ENCODE measurements at regions not wholly inside any gene's neighbourhood (a gene's known extent, or its start where the extent isn't known, plus 50 kb on each side); places are given as distances from the start of the nearest gene placed in this dataset.

DNA sequence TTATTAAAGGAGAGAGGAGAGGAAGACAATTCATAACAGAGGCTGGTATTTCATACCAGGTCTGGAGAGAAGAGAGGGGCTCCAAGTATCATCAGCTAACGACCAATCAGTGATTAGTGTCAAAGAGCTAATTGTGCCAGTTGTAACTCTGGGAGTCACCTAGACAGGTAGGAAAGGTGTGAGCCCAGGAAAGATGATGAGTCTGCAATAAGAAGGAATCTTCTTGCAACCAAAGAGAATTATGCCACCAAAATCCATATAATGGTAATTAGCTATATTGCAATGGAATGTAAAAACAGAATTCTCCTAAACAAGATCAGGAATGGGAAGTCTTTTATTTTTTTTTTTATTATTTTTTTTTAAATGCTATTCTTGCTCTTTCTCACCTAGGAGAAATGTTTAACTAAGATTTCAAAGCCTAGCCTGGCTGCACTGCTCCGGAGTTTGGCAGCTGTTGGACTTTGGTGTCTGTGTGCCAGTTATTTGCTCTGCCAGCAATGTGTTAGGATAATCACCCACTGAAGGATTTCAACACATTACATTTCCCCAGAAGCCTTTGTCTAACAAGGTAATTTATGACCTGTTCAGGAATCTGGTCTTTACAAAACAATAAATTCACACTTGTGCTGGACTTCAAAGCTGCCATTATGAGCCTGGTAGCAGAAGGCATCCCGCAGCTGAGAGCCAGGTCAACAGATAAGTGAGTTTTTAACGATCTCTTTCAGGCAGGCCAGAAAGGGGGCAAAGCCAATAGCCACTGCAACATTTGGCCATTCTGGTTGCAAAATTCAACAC, 89.4 kb downstream of the FOXB1 start:
- DNase-seq (ENCODE audit: low spot score): no peak

DNA sequence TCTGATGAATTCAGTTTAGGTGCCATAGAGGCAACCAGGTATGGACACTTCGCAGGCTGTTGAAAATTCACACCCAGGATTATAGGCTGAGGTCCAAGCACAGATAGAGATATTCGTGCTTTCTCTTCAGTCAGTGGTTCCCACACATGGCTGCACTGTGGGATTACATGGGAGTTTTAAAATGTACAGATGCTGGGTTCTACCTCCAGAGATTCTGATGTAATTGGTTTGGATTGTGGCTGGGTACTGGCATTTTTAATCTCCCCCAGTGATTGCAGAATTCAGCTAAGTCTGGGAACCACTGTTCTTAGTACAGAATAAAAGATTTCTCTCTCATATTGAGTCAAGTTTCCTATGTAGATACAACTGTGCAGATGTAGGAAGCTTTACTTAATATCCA, 91.6 kb downstream of the FOXB1 start:
- DNase-seq (ENCODE audit: low spot score): no peak

DNA sequence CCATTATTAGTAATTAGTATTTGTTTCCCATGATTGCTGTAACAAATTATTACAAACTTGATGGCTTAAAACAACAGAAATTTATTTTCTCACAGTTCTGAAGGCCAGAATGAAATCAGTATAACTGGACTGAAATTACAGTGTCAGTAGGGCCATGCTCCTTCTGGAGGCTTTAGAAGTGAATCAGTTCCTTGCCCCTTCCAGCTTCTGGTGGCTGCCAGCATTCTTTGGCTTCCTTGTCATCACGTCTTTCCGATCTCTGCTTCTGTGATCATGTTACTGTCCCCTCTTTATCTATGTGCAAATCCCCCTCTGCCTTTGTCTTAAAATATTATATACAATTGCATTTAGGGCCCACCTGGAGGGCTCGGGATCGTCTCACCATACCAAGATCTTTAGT, 92.0 kb downstream of the FOXB1 start:
- no peak for DNase-seq (ENCODE audit: low spot score)

DNA sequence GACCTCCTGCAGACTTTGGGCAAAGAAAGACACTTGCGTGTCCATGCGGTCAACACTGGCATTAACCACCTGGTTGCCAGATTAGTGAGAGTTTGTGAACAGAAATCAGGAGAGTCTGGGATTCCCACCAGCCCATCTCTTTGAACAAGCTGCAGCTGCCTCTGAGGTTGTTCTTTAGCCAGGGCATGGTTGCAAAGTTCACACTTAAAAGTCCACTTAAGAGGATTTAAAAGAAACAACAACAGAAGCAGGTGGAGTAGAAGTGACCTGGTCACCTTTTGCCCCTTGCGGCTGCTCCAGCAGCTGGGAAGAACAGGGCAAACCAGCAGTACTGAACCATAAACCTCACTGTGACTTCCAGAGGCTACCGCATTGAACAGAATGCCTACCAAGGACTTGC, 97.3 kb downstream of the FOXB1 start:
- DNase-seq (ENCODE audit: low spot score): no peak

DNA sequence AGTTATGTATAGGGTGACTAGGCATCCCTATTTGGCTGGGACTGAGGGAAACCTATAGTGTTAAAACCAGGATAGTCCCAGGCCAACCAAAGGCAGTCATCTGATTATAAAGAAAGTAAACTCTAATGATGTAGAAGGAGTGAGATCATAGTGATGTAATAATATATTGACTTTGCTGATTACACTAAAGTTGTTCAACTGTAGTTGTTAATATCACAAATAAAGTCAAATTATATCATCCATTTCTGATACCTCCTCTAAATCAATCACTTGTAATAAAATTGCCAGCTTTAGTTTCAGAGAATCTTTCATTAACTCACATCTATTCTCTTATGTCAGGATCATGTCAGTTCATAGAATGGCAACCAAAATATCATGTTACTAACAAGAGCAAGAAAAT, 98.6 kb downstream of the FOXB1 start:
- DNase-seq (ENCODE audit: low spot score): no peak

DNA sequence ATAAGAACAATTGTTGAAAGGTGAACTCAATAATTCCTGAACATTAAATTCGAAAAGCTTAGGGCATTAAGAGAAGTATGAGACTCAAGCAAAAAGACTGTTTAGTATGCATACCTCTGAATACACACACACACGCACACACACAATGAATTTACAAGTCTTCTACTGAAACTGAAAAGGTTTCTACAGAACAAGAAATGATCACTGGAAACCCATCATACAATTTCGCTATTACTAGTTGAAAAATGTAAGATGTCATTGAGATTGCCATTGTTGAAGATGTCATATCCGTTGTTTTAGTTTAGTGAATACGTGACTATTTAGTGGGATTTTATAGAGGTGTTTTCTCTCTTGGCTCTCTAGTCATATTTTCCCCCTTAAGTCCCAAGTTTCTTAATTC, 106.8 kb downstream of the FOXB1 start:
- no peak for DNase-seq (ENCODE audit: low spot score)

DNA sequence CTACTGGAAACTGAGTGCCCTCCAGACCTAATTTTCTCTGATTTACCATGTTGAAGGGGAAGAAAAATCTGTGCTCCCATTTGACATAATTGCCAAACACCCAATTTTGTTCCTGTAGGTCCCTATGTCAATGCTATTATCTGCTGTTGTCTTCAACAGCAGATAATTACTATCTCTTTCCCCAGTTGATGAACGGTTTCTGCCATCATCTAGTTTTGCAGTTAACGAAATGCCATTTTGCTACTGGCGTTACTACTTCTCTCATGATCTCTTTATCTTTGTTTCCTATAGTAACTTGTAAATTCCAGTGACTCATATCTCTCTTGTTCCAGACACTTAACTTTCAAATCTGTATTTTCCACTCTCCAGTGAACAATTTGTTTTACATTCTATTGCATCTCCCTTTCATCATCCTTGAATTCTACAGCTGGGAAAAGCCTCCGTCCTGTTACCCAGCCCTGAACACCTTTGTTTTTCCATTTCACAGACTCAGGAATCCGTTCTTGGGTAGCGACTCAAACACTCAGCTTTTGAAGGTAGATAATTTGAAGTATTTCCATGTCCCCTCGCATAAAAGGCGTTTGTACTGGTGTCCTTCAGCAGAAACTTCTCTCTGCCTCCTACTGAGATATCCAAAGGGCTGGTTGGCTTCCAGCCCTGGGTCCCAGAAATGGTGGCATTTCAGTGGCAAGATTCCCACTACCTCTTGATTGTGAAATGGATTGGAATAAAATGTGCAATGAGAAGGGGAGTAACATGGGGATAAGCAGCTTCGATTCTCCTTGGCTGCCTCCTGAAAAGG, 111.7 kb downstream of the FOXB1 start:
- peak; percentile 35 for DNase-seq (ENCODE audit: low spot score)

DNA sequence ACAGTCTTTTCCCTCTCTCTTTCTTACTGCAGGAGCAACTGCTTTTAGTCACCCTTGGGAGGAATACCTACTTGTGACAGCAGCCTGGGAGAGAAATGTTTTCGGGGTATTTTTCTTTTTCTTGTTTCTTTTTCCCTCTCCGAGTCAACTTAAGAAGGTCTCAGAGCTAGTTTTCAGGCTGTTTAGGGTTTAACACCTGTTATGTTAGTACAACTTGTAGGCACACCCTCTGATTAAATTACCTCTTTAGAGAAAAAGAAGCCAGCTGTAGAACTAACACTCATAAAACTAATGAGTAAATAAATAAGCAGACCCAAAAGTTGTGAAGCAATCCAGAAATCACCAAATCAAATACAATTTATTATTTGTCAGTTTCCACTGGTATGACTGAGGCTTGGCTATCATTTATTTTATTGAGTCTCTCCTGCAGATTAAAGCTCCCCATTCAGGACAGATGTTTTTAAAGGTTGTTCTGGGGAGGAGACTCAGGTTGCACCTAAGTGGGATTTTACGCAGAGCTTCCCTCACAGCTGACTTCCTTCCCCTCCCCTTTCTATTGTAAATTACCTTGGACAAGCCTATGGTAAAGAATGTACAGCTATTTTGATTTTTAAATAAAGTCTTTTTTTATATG, 112.5 kb downstream of the FOXB1 start:
- DNase-seq (ENCODE audit: low spot score): no peak

DNA sequence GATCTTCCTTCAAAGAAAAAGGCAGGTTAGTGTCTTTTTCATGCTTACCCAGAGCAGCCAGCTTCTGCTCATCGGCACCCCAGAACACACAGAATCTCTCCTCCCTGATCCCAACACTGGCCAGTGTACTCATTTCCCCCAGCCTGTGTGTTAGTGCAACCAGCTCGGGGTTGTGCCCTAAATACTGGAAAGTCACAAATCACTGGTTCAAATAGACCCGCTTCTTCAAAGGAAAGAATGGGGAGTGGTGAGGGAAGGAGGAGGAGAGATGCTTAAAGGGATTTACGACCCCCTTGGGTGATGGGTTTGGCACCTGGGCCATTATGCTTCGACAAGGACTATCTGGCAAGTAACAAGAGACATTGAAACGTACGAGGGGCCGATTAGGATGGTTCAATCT, 114.0 kb downstream of the FOXB1 start:
- no peak for DNase-seq (ENCODE audit: low spot score)

DNA sequence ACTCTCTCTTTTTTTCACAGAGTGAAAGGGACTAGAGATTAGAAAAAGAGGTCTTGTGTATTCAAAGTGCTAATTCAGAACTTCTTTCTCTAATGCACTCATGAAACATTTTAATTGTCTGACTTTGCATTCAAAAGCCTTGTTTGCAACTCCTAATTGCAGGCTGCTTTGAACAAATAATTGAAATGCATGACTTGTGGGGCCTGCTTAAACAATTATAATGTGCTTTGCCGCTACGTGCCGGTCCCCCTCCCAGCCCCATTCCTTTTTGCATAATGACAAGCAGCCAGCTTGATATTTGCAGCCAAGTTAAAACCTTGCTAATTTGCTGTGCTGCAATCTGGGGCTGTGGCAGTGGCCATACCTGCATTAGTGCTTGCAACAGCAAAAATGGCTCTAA, 114.5 kb downstream of the FOXB1 start:
- no peak for DNase-seq (ENCODE audit: low spot score)

DNA sequence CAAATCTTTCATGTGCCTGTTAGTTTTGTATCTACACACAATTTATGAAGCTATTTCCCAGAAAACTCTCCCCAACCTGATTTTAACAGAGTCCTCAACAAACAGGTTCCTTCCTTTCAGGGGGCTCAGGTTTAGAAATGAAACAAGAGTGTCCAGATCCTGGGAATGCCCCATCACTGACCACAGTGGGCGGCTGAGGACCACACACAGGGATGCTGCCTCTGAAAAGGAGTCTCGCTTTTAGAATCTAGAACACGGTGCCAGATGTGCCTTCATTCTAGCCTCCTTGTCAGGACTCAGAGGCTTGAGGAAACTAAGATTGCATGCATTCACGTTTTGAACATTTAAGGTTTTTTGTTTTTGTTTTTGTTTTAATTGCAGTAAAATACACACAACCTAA, 115.0 kb downstream of the FOXB1 start:
- DNase-seq (ENCODE audit: low spot score): no peak

DNA sequence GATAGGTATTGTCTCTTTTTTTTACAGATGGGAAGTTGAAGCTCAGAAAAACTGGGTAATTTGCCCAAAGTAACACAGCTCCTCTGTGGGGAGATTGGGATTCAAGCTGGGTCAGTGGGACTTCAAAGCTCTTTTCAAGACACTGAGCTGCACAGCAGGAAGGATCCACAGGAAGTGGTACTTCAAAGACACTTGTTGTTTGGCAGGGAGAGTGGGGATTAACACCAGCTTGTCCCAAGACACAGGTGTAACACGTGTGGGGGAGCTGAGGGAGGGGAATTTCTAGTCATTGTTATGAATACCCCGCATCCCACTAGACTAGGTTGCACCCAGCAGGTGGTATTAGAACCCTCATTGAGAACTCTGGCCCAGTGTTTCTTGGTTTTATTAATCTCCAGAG, 116.0 kb downstream of the FOXB1 start:
- no peak for DNase-seq (ENCODE audit: low spot score)

DNA sequence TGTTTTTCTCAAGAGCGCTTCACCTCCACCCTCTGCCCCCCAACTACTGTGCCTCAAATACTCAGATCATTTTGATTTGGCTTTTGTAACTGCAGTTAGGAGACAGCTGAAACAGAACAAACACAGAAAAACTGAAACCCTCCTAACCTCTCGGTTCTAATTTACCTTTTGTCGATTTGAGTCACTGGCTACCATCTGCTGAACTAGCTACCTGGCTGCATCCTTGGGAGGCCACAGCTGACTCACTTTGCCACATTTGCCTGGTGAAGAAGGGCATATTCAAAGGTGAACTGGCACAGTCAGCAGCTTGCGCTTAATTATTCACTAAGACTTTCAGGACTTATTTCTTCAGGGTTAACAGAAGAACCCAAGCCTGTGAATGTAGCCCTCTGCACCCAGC, 117.7 kb downstream of the FOXB1 start:
- DNase-seq (ENCODE audit: low spot score): no peak

DNA sequence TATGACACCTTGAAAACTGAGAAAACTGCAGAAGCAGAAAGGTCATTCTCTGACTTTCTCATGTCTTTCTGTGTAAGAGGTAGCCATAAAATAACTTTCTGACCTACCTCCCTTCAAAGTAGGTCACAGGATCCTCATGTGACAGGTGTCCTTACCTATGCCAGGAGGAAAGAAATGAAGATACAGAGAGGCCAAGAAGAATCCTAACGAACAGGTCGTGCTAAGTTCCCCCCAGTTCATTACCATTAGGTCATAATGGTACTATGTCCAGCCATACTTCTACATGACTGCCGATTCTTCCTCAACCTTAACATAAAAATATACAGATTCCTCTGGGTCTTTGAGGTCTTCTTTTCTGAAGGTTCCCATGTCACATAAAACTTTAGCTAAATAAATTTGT, 118.6 kb downstream of the FOXB1 start:
- no peak for DNase-seq (ENCODE audit: low spot score)

DNA sequence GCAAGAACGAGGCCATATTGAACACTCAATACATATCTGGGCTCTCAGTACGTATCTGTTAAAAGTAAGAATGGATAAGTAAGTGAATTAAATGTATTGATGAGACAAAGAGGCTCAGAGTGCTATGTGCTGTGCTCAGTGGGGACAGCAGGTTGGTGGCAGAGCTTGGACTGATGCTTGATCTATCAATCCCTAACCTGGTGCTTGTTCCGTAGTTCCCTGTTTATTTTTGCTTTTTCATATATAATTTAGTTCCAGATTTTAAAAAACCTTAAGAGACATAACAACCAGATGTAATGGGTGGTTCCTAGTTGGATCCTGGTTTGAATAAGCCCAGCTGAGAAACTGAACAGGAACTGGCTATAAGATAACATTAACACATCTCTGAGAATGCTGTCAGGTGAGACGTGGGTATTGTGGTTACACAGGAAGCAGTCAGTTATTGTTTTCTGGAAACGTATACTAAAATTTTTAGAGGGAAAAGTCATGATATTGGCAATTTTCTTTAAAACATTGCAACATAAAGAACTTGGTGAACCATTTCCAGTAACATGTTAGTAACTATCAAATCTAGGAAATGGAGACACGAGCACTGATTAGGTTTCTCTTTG, 120.5 kb downstream of the FOXB1 start:
- no peak for DNase-seq (ENCODE audit: low spot score)

DNA sequence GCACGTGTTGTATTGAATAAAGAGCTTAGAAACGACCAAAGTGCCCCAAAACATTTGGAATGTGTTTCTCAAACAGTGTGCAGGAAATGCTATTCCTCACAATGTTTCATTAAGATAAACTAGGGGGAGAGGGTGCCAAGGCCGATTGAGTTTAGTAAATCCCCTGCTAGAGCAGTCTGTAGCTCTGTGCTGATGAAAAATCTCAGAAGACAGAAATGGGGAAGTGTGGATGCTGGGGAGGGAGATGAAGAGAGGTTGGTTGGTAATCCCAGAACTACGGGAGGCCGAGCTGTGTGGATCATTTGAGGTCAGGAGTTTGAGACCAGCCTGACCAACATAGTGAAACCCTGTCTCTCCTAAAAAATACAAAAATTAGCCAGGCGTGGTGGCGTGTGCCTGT, 121.2 kb downstream of the FOXB1 start:
- no peak for DNase-seq (ENCODE audit: low spot score)

DNA sequence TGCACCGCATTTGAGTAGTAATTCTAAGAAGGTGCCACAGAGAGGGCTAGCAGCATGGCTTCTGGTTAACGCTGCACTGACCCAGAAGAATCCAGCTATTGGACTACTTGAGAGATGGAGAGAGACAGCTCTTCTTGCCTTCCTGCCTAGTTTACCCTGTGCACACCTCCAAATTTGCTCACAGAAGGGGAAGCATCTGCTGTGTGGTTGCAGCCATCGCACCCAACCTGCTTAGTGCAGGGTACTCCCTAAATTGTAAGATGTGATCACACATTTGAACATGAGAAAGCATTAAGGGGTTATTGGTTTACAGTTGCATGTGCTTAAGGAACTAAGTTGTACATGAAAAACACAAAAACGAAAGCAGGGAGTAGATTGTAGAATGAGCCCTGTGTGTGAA, 122.1 kb downstream of the FOXB1 start:
- no peak for DNase-seq (ENCODE audit: low spot score)

DNA sequence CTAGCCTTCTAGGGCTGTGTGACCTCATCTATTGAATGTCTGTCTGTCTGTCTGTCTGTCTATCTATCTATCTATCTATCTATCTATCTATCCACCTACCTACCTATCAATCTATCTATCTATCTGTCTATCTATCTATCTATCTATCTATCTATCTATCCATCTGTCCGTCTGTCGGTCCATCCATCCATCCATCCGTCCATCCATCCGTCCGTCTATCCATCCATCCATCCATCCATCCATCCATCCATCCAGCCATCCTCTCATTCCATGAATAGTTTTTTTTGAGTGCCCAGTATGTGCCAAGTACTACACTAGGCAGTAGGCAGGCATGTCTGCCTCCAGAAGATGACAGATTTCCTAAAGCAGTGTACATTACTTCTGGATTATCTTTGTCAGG, 122.5 kb downstream of the FOXB1 start:
- no peak for DNase-seq (ENCODE audit: low spot score)

DNA sequence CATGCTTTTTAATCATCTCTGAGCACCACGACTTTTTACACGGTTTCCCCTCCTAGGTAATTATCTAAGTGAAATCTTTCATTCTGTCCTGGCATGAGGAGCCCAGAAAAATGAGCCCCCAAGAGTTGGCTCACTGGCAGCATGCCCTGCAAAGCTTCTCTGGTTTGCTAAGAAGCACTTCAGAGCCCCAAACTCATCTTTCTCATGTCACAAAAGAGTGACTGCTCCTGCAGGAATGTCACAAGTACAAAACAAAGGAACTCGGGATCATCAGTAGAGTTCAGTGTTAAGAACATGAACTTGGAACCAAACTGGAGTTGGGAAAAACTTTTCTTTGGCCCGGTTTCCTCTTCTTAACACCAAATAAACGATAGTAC, 123.9 kb downstream of the FOXB1 start:
- DNase-seq (ENCODE audit: low spot score): no peak

DNA sequence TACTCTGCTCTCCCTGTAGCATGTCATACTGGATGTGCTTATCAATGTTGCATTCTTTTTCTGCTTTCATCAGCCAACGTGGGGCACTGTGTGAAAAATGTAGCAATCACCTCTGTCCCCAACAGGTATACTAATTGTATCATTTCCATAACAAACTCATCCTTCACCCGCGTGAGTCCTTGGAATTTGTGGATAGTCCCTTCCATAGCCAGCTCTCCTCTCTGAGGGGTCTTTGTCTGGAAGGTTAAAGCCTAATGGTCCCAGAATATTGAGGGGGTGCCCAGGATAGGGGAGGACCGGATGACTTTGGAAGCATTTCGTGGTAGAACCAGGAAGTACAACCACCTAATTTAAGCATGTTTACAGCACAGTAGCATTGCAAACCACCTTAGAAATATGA, 124.6 kb downstream of the FOXB1 start:
- DNase-seq (ENCODE audit: low spot score): no peak

DNA sequence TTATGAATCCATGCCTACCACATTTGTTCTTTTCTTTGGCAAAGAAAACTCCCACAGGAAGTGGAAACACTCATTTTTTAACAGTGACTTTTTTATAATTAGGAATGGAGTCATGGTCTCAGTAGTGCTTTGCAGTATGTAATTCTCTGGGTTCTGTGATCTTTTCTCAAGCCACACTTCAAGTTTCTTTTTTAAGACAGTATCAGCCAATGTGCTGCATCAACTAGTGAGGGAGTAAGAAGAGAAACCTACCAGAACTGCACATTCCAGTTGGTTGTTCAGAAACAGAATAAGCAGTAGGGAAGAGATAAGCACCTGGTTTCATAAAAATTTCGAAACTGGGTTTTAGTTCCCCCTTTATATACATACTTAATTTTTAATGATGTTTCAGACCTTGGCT, 126.3 kb downstream of the FOXB1 start:
- DNase-seq (ENCODE audit: low spot score): no peak

DNA sequence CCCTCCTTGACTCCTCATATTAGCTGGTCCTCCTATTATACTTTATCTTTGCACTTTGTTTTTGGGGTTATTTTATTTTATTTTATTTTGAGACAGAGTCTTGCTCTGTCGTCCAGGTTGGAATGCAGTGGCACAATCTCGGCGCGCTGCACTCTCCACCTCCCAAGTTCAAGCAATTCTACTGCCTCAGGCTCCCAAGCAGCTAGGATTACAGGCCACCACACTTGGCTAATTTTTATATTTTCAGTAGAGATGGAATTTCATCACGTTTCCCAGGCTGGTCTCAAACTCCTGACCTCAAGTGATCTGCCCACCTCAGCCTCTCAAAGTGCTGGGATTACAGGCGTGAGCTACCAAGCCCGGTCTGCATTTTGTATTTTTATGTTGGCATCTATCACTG, 126.7 kb downstream of the FOXB1 start:
- DNase-seq (ENCODE audit: low spot score): no peak

DNA sequence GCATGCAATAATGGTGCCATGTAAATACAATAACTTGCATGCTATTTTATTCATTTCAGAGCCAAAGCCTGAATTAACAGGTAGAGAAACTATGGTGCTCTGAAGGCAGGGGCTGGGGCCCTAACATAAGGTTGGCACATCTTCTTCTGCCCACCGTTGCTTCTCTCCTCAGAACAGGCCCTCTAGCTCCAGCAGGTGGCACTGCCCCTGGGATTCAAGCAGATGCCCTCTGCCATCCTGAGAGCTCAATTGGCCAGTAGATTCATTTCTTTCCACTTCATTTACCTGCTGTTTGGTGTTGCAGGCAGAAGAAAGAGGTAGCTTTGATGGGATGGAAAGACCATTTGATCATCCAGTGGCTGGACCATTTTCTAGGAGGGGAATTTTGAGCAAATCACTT, 130.5 kb downstream of the FOXB1 start:
- peak; percentile 13 for DNase-seq (ENCODE audit: low spot score)
